ENCODE measurements at regions not wholly inside any gene's neighbourhood (a gene's known extent, or its start where the extent isn't known, plus 50 kb on each side); places are given as distances from the start of the nearest gene placed in this dataset.
A peak's percentile ranks its signal among the peaks of the same experiment; 100 is the strongest.

GRCh38 chr17:73777131-73777449 lies 132.8 kb upstream of the SDK2 start:
- no peak overlapping the region for H3K27ac Mint-ChIP-seq (ENCODE audit: low read depth, unreplicated experiment)
- ChIA-PET CTCF (interaction anchor here (0.6 kb wide), 1 partner anchor 523 kb away, joined by 4 read pairs; no protein-coding TSS in a partner anchor), POLR2A (no interaction called here)
- H3K36me3 Mint-ChIP-seq (ENCODE audit: insufficient read depth, unreplicated experiment): peaks cover 5% of the 10 kb centered on the region
- no TSS peak for BruUV-seq (replicated peaks)
- no peak for DNase-seq (ENCODE audit: unreplicated experiment)
- no peaks in the 10 kb centered on the region for H3K4me1 Mint-ChIP-seq (ENCODE audit: insufficient read depth, unreplicated experiment)
- H3K9me3 Mint-ChIP-seq (ENCODE audit: unreplicated experiment): no peaks in the 10 kb centered on the region
- H3K4me3 Mint-ChIP-seq (ENCODE audit: unreplicated experiment): no peak overlapping the region
- intact Hi-C loops (cut with micrococcal nuclease): no loop called here
- no peak for TF ChIP-seq CTCF (IDR thresholded peaks at IDR 0.05; ENCODE audit: unreplicated experiment)
- H3K27me3 Mint-ChIP-seq (ENCODE audit: insufficient read depth, unreplicated experiment): peaks cover 69% of the 10 kb centered on the region

GRCh38 chr17:73782231-73782630 lies 138.0 kb upstream of the SDK2 start:
- intact Hi-C loops (cut with micrococcal nuclease): no loop called here
- CTCF ChIA-PET: interaction anchor here (0.6 kb wide), 1 partner anchor 437 kb away, joined by 5 read pairs; no protein-coding TSS in a partner anchor
- TF ChIP-seq CTCF (IDR thresholded peaks at IDR 0.05; ENCODE audit: unreplicated experiment): no peak
- no TSS peak for BruUV-seq (replicated peaks)
- H3K9me3 Mint-ChIP-seq (ENCODE audit: unreplicated experiment): no peaks in the 10 kb centered on the region
- H3K27me3 Mint-ChIP-seq (ENCODE audit: insufficient read depth, unreplicated experiment): peaks cover 64% of the 10 kb centered on the region
- no peak overlapping the region for H3K4me3 Mint-ChIP-seq (ENCODE audit: unreplicated experiment)
- peaks cover 5% of the 10 kb centered on the region for H3K36me3 Mint-ChIP-seq (ENCODE audit: insufficient read depth, unreplicated experiment)
- no peak for DNase-seq (ENCODE audit: unreplicated experiment)
- POLR2A ChIA-PET: interaction anchor here (0.6 kb wide), 1 partner anchor 9 kb away, joined by 3 read pairs; no protein-coding TSS in a partner anchor
- H3K4me1 Mint-ChIP-seq (ENCODE audit: insufficient read depth, unreplicated experiment): peaks cover 4% of the 10 kb centered on the region
- H3K27ac Mint-ChIP-seq (ENCODE audit: low read depth, unreplicated experiment): no peak overlapping the region

GRCh38 chr17:73782641-73783381 lies 138.6 kb upstream of the SDK2 start:
- peaks cover 60% of the 10 kb centered on the region for H3K27me3 Mint-ChIP-seq (ENCODE audit: insufficient read depth, unreplicated experiment)
- POLR2A ChIA-PET: interaction anchor here (0.6 kb wide), 1 partner anchor 8 kb away, joined by 3 read pairs; no protein-coding TSS in a partner anchor
- peak; percentile 20 for TF ChIP-seq CTCF (IDR thresholded peaks at IDR 0.05; ENCODE audit: unreplicated experiment)
- no peak for DNase-seq (ENCODE audit: unreplicated experiment)
- H3K9me3 Mint-ChIP-seq (ENCODE audit: unreplicated experiment): no peaks in the 10 kb centered on the region
- CTCF ChIA-PET: interaction anchor here (0.6 kb wide), 1 partner anchor 437 kb away, joined by 5 read pairs; no protein-coding TSS in a partner anchor
- no peak overlapping the region for H3K4me3 Mint-ChIP-seq (ENCODE audit: unreplicated experiment)
- no TSS peak for BruUV-seq (replicated peaks)
- peaks cover 5% of the 10 kb centered on the region for H3K36me3 Mint-ChIP-seq (ENCODE audit: insufficient read depth, unreplicated experiment)
- intact Hi-C loops (cut with micrococcal nuclease): no loop called here
- H3K27ac Mint-ChIP-seq (ENCODE audit: low read depth, unreplicated experiment): no peak overlapping the region
- H3K4me1 Mint-ChIP-seq (ENCODE audit: insufficient read depth, unreplicated experiment): peaks cover 4% of the 10 kb centered on the region

GRCh38 chr17:73783382-73783766 lies 139.1 kb upstream of the SDK2 start:
- ChIA-PET POLR2A (no interaction called here), CTCF (no interaction called here)
- peaks cover 5% of the 10 kb centered on the region for H3K36me3 Mint-ChIP-seq (ENCODE audit: insufficient read depth, unreplicated experiment)
- H3K27me3 Mint-ChIP-seq (ENCODE audit: insufficient read depth, unreplicated experiment): peaks cover 66% of the 10 kb centered on the region
- H3K4me3 Mint-ChIP-seq (ENCODE audit: unreplicated experiment): no peak overlapping the region
- no peak for DNase-seq (ENCODE audit: unreplicated experiment)
- BruUV-seq (replicated peaks): no TSS peak
- H3K4me1 Mint-ChIP-seq (ENCODE audit: insufficient read depth, unreplicated experiment): peaks cover 4% of the 10 kb centered on the region
- H3K9me3 Mint-ChIP-seq (ENCODE audit: unreplicated experiment): no peaks in the 10 kb centered on the region
- H3K27ac Mint-ChIP-seq (ENCODE audit: low read depth, unreplicated experiment): no peak overlapping the region
- intact Hi-C loops (cut with micrococcal nuclease): no loop called here
- no peak for TF ChIP-seq CTCF (IDR thresholded peaks at IDR 0.05; ENCODE audit: unreplicated experiment)
